ENCODE measurements at regions not wholly inside any gene's neighbourhood (a gene's known extent, or its start where the extent isn't known, plus 50 kb on each side); places are given as distances from the start of the nearest gene placed in this dataset.

- DNase-seq = no peak
- no peak overlapping the region for H3K4me2 ChIP-seq
- CTCF ChIA-PET = no interaction called here
- no peak overlapping the region for H3K4me3 ChIP-seq
- H3K36me3 ChIP-seq (ENCODE audit: low read depth) = no peaks in the 10 kb centered on the region
- BruUV-seq (replicated peaks) = no TSS peak
- H2AFZ ChIP-seq = no peak overlapping the region
- H3K4me1 ChIP-seq (replicated peaks; ENCODE audit: insufficient read depth) = peaks cover 7% of the 10 kb centered on the region; the same call in 1 of the 2 replicates
- intact Hi-C loops (cut with micrococcal nuclease; ENCODE audit: unreplicated experiment) = no loop called here
- peaks cover 19% of the 10 kb centered on the region; the same call in 1 of the 2 replicates for H3F3A ChIP-seq (ENCODE audit: insufficient read depth, low read depth)
- no peaks in the 10 kb centered on the region for H3K27me3 ChIP-seq (ENCODE audit: insufficient read depth, low read depth)
- no peaks in the 10 kb centered on the region for H3K9me3 ChIP-seq (ENCODE audit: insufficient read depth, low read depth)
- H3K9me2 ChIP-seq (ENCODE audit: insufficient read depth) = no peaks in the 10 kb centered on the region
- TF ChIP-seq, protein P1, sequence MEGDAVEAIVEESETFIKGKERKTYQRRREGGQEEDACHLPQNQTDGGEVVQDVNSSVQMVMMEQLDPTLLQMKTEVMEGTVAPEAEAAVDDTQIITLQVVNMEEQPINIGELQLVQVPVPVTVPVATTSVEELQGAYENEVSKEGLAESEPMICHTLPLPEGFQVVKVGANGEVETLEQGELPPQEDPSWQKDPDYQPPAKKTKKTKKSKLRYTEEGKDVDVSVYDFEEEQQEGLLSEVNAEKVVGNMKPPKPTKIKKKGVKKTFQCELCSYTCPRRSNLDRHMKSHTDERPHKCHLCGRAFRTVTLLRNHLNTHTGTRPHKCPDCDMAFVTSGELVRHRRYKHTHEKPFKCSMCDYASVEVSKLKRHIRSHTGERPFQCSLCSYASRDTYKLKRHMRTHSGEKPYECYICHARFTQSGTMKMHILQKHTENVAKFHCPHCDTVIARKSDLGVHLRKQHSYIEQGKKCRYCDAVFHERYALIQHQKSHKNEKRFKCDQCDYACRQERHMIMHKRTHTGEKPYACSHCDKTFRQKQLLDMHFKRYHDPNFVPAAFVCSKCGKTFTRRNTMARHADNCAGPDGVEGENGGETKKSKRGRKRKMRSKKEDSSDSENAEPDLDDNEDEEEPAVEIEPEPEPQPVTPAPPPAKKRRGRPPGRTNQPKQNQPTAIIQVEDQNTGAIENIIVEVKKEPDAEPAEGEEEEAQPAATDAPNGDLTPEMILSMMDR (conservative IDR thresholded peaks at IDR 0.05) = no peak
- no peak for TF ChIP-seq EZH2 (IDR thresholded peaks at IDR 0.05; ENCODE audit: low read depth)
- POLR2A ChIA-PET (ENCODE audit: unreplicated experiment) = interaction anchor here (0.6 kb wide), 1 partner anchor 440 kb away, joined by 5 read pairs; no protein-coding TSS in a partner anchor
- no peak overlapping the region for H3K27ac ChIP-seq
- H3K79me2 ChIP-seq (ENCODE audit: low read depth) = no peaks in the 10 kb centered on the region
- H4K20me1 ChIP-seq (ENCODE audit: insufficient read depth) = no peaks in the 10 kb centered on the region
These were observed 312.8 kb upstream of the SULF2 start for GRCh38 chr20:48098099-48098498.

DNA sequence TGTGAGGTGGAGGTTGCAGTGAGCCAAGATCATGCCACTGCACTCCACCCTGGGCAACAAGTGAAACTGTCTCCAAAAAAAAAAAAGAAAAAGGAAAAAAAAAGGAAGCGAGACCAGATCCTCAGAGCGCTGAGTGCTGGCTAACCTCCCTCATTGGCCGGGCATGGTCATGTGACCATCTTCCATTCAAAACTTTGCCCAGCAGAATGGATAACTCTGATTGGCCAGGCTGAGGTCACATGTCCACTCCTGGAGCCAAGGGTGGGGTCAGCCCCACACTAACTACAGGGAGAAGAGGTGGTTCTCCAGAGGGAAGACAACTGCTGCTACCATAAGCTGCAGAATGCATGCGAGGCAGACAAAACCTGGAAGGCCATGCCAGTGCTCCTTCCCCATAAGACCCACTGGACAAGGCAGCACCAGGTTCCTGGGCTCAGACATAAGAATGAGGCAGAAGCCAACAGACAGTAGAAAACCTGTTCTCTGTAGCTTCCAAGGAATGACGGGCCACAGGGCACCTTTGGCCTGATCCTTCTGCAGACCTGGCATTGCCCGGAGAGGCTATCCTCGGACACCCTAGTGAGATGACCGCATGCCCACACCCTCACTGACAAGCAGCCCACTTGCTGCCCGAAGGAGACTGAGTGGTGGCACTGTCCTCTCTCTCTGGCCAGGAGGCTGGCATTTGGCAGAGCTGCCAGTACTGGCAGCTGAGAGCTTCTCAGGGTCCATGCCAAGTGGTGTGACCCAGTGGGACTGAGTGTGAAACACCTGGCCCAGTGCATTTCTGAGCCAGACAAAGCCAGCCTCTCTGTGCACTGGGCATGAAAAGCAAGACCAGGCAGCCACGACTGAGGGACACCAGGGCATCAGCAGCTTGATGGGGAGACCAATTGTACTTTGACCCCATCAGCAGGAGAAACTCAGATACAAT is 311.9 kb upstream of the SULF2 start:
- Histone ChIP-seq H3K4me1 (replicated peaks; ENCODE audit: insufficient read depth) (peaks cover 7% of the 10 kb centered on the region; the same call in 1 of the 2 replicates), H3K79me2 (ENCODE audit: low read depth) (no peaks in the 10 kb centered on the region), H4K20me1 (ENCODE audit: insufficient read depth) (no peaks in the 10 kb centered on the region), H3K9me3 (ENCODE audit: insufficient read depth, low read depth) (no peaks in the 10 kb centered on the region), H3K4me2 (no peak overlapping the region), H3K27me3 (ENCODE audit: insufficient read depth, low read depth) (no peaks in the 10 kb centered on the region), H2AFZ (no peak overlapping the region), H3K9me2 (ENCODE audit: insufficient read depth) (no peaks in the 10 kb centered on the region), H3F3A (ENCODE audit: insufficient read depth, low read depth) (peaks cover 19% of the 10 kb centered on the region; the same call in 1 of the 2 replicates), H3K4me3 (no peak overlapping the region), H3K36me3 (ENCODE audit: low read depth) (no peaks in the 10 kb centered on the region), H3K27ac (no peak overlapping the region)
- CTCF ChIA-PET = interaction anchor here (0.6 kb wide), 1 partner anchor 542 kb away, joined by 3 read pairs; no protein-coding TSS in a partner anchor
- no TSS peak for BruUV-seq (replicated peaks)
- DNase-seq = no peak
- TF ChIP-seq, protein P1 (conservative IDR thresholded peaks at IDR 0.05) = no peak
- TF ChIP-seq EZH2 (IDR thresholded peaks at IDR 0.05; ENCODE audit: low read depth) = no peak
- POLR2A ChIA-PET (ENCODE audit: unreplicated experiment) = interaction anchor here (0.5 kb wide), 1 partner anchor 38 kb away, joined by 3 read pairs; no protein-coding TSS in a partner anchor
- intact Hi-C loops (cut with micrococcal nuclease; ENCODE audit: unreplicated experiment) = no loop called here

DNA sequence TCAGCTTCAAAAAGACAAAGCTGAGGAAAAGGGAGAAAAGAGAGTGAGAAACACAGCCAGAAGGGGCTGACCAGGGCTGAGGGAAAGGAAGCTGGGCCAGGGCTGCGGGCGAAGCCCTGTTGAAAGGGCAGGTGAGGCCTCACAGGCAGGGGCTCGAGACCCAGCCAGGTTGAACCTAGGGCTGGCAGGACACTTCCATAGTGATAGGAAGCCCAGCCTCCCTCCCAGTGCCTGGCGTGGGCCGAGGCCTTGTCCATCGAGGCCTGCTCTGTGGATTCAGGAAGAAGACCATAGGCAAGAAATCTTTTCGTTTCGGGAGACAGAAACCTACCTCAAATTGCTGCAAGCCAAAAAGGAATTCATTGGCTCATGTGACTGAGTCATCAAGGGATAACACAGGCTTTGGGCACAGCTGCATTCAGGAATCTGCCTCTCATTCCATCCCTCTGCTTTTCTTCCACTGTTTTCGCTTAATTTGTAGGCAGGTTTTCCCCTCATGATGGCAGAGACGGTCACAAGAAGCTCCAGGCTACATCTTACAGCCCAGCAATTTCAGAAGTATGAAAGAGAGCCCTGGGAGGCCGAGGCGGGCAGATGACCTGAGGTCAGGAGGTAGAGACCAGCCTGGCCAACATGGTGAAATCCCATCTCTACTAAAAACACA is 311.1 kb upstream of the SULF2 start:
- DNase-seq = no peak

More for the DNA sequence above, 311.1 kb upstream of the SULF2 start:
- no peaks in the 10 kb centered on the region for H3K9me3 ChIP-seq (ENCODE audit: insufficient read depth, low read depth)
- BruUV-seq (replicated peaks) = no TSS peak
- peaks cover 19% of the 10 kb centered on the region; the same call in 1 of the 2 replicates for H3F3A ChIP-seq (ENCODE audit: insufficient read depth, low read depth)
- H3K4me2 ChIP-seq = no peak overlapping the region
- no peaks in the 10 kb centered on the region for H3K36me3 ChIP-seq (ENCODE audit: low read depth)
- ChIA-PET CTCF (no interaction called here), POLR2A (ENCODE audit: unreplicated experiment) (no interaction called here)
- intact Hi-C loops (cut with micrococcal nuclease; ENCODE audit: unreplicated experiment) = no loop called here
- H3K4me3 ChIP-seq = no peak overlapping the region
- no peaks in the 10 kb centered on the region for H3K27me3 ChIP-seq (ENCODE audit: insufficient read depth, low read depth)
- H3K9me2 ChIP-seq (ENCODE audit: insufficient read depth) = no peaks in the 10 kb centered on the region
- no peak for TF ChIP-seq EZH2 (IDR thresholded peaks at IDR 0.05; ENCODE audit: low read depth)
- TF ChIP-seq, protein P1 (conservative IDR thresholded peaks at IDR 0.05) = no peak
- H3K79me2 ChIP-seq (ENCODE audit: low read depth) = no peaks in the 10 kb centered on the region
- no peaks in the 10 kb centered on the region for H4K20me1 ChIP-seq (ENCODE audit: insufficient read depth)
- H3K27ac ChIP-seq = no peak overlapping the region
- peaks cover 7% of the 10 kb centered on the region; the same call in 1 of the 2 replicates for H3K4me1 ChIP-seq (replicated peaks; ENCODE audit: insufficient read depth)
- H2AFZ ChIP-seq = no peak overlapping the region
